GM18526 (cell line): ENCODE measurements at regions not wholly inside any gene's neighbourhood (a gene's known extent, or its start where the extent isn't known, plus 50 kb on each side); places are given as distances from the start of the nearest gene placed in this dataset.

Experiments
- POLR2A ChIP-seq: IDR thresholded peaks from 3 replicates; pipeline ENCODE4 v1.6.1; 2011; ENCODE audit not compliant: insufficient read length; ENCODE audit errors: extremely low read depth

GRCh38 chr15:70522323-70522966, 240.9 kb downstream of the UACA start:
- no peak for TF ChIP-seq POLR2A

DNA sequence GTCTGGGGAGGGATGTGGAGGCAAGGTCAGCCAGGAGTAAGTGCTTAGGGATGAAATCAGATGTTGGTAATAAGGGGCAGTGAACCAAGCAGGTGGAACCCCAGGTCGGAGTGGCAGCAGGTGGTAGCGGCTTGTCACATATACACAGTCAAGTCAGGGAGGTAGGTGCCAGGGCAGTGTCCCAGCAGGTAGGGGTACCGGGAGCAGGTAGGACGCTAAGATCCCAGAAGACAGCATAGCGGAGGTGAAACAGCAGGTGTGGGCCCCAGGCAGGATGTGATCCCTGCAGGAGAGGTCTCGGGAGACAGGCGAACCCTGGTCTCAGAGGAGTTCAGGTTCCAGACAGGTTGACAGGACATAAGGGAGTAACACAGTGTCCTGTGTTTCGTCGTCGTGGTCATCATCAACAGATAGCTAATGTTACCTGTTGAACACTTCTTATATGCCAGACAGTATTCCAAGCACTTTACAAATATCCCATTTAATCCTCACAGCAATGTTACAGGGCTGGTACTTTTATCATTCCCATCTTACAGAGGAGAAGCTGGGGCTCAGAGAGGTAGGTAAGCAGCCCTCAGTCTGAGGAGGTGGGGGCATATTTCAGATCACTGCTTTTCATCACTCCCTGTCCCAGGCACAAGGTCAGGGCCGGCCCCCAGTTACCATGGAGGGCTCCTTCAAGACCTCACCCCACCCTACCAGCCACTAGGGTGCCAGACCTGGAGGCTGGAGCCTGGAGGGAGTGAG, 241.6 kb downstream of the UACA start:
- no peak for TF ChIP-seq POLR2A

- no peak for TF ChIP-seq POLR2A
These were observed 243.7 kb downstream of the UACA start for GRCh38 chr15:70519616-70520015.

GRCh38 chr15:70519004-70519365, 244.4 kb downstream of the UACA start:
- TF ChIP-seq POLR2A, result no peak

GRCh38 chr15:70518201-70519003, 245.0 kb downstream of the UACA start:
- TF ChIP-seq POLR2A, result no peak

GRCh38 chr15:70517194-70517590, 246.2 kb downstream of the UACA start:
- no peak for TF ChIP-seq POLR2A

DNA sequence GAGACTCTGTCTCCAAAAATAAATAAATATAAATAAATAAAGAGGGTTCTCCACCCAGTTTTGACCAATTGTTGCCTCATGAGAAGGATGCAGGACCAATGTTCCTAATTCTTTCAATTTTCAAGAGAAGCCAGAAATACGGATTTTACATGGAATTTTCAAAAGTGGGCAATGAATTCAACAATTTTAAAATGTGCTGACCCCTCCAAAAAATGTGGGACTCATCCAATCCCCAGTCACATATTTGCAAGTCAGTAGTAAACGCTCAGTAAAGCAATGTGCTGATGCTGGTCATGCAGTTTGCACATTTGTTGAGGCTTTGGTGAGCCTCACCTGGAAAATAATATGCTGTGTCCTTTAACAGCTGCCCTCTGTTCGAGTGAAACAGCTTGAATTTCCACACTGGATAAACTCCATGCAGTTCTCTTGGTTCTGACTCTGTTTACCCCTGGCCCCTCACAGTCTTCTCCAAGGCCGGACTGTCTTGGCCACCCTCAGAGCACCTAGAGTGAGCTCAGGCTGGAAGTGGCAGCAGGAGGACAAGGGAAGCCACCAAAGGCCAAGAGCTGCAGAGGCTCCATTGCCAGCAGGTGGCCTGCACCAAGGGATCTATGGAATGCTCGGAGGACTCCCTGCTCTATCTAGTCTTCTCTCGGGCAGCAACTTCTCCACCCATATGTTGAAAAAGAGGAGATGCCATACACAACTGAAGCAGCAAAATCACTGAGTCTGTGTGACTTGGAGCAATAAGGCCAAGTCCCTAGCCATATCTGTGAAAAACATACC, 246.8 kb downstream of the UACA start:
- TF ChIP-seq POLR2A, result no peak

- TF ChIP-seq POLR2A, result no peak
These were observed 249.1 kb downstream of the UACA start for GRCh38 chr15:70514251-70514650.

- TF ChIP-seq POLR2A, result no peak
These were observed 249.5 kb downstream of the UACA start for GRCh38 chr15:70513819-70514218.

GRCh38 chr15:70512772-70513362, 250.5 kb downstream of the UACA start:
- no peak for TF ChIP-seq POLR2A

- TF ChIP-seq POLR2A, result no peak
These were observed 252.9 kb downstream of the UACA start for GRCh38 chr15:70510433-70510832.

- TF ChIP-seq POLR2A, result no peak
These were observed 253.6 kb downstream of the UACA start for GRCh38 chr15:70509731-70510143.

DNA sequence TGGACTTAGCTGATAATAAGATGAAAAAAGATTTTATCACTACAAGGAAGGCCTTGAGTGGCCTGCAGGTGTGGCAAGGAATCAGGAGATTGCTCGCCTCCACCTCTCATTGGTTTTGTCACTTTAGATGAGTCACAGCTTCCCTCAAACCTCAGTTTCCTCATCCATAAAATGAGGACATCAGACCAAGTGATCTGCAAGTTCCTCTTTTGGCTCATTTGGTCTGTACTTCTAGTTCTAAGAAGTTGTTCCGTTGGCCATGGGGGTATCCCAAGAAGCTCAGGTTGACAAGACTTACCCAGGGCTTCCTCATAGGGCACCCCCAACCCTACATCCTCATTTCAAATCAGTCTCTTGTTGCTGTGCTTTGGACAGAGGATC, 254.1 kb downstream of the UACA start:
- no peak for TF ChIP-seq POLR2A

DNA sequence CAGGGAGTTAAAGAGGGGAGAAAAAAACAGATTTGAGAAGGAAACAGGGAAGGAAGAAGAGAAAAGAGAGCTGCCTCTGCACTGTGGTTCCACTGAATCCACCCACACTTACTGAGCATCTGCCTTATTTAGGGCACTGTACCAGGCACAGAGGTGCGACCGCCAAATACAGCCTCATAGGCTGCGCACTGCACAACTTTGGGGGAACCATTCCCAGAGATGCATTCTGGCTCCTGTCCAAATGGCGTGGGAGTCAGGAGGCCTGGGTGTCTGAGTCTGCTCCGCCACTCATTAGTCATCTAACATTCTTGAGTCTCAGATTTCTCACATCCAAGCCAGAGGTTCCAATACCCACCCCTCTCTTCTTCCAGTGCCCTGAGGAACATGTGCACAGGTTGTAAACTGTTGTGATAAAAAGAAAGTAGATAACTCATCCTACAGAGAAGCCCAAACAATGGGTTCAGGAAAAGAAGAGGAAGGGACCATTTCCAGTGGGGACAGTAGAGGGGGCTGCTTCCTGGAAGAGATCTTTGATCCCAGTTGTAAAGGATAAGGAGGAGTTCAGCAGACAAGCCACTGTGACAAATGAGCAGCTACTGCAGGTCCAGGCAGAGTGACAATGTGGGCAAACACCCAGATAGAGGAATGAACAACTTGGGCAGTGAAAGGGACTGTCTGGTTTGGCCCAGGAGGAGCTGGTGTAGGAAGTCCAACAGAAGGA, 254.6 kb downstream of the UACA start:
- no peak for TF ChIP-seq POLR2A
